ENCODE measurements at regions not wholly inside any gene's neighbourhood (a gene's known extent, or its start where the extent isn't known, plus 50 kb on each side); places are given as distances from the start of the nearest gene placed in this dataset.

GRCh38 chr2:39587641-39588040 lies 78.1 kb upstream of the TMEM178A start:
- H3K4me3 ChIP-seq (ENCODE audit: low read depth, low read length): no peak overlapping the region
- no peak for TF ChIP-seq CTCF (IDR thresholded peaks at IDR 0.05; ENCODE audit: insufficient read depth, low read depth, low read length, missing control alignments)
- no peak for DNase-seq (ENCODE audit: low read depth)

GRCh38 chr2:39593439-39594393 lies 72.0 kb upstream of the TMEM178A start:
- peak; percentile 57 for DNase-seq (ENCODE audit: low read depth)
- H3K4me3 ChIP-seq (ENCODE audit: low read depth, low read length): no peak overlapping the region
- TF ChIP-seq CTCF (IDR thresholded peaks at IDR 0.05; ENCODE audit: insufficient read depth, low read depth, low read length, missing control alignments): peak; percentile 24

- DNase-seq (ENCODE audit: low read depth): no peak
- no peak for TF ChIP-seq CTCF (IDR thresholded peaks at IDR 0.05; ENCODE audit: insufficient read depth, low read depth, low read length, missing control alignments)
- no peak overlapping the region for H3K4me3 ChIP-seq (ENCODE audit: low read depth, low read length)
These were observed 70.6 kb upstream of the TMEM178A start for GRCh38 chr2:39595116-39595515.

- no peak for DNase-seq (ENCODE audit: low read depth)
- TF ChIP-seq CTCF (IDR thresholded peaks at IDR 0.05; ENCODE audit: insufficient read depth, low read depth, low read length, missing control alignments): no peak
- no peak overlapping the region for H3K4me3 ChIP-seq (ENCODE audit: low read depth, low read length)
These were observed 68.4 kb upstream of the TMEM178A start for GRCh38 chr2:39597314-39597713.

GRCh38 chr2:39602616-39603015 lies 63.1 kb upstream of the TMEM178A start:
- no peak for TF ChIP-seq CTCF (IDR thresholded peaks at IDR 0.05; ENCODE audit: insufficient read depth, low read depth, low read length, missing control alignments)
- no peak overlapping the region for H3K4me3 ChIP-seq (ENCODE audit: low read depth, low read length)
- no peak for DNase-seq (ENCODE audit: low read depth)

- no peak for TF ChIP-seq CTCF (IDR thresholded peaks at IDR 0.05; ENCODE audit: insufficient read depth, low read depth, low read length, missing control alignments)
- H3K4me3 ChIP-seq (ENCODE audit: low read depth, low read length): no peak overlapping the region
- no peak for DNase-seq (ENCODE audit: low read depth)
These were observed 62.3 kb upstream of the TMEM178A start for GRCh38 chr2:39603436-39603835.

Measured in GM12865 (cell line).